Chondrocyte (in vitro differentiated cells): ENCODE measurements at regions not wholly inside any gene's neighbourhood (a gene's known extent, or its start where the extent isn't known, plus 50 kb on each side); places are given as distances from the start of the nearest gene placed in this dataset.

ENCODE experiments used
- DNase-seq: peaks from one replicate; pipeline ENCODE4 v3.0.0; 2021; ENCODE audit warnings: mixed read lengths, low spot score
- H3K27ac Mint-ChIP-seq: one replicate; pipeline ENCODE4 v1.8.0; 2021; ENCODE audit warnings: mild to moderate bottlenecking, moderate library complexity, mixed read lengths; ENCODE audit not compliant: unreplicated experiment
- H3K27me3 Mint-ChIP-seq: 2 replicates; pipeline ENCODE4 v1.8.0; 2021; ENCODE audit warnings: low read depth, mixed read lengths
- H3K36me3 Mint-ChIP-seq: 2 replicates; pipeline ENCODE4 v1.8.0; 2021; ENCODE audit warnings: low read depth, mixed read lengths
- H3K4me1 Mint-ChIP-seq: 2 replicates; pipeline ENCODE4 v1.8.0; 2021; ENCODE audit warnings: low read depth, mild to moderate bottlenecking, mixed read lengths
- H3K4me3 Mint-ChIP-seq: one replicate; pipeline ENCODE4 v1.8.0; 2021; ENCODE audit warnings: mild to moderate bottlenecking, moderate library complexity, mixed read lengths; ENCODE audit not compliant: unreplicated experiment
- H3K9me3 Mint-ChIP-seq: 2 replicates; pipeline ENCODE4 v1.8.0; 2021; ENCODE audit warnings: low read depth, mixed read lengths
- CTCF ChIP-seq: fragments of 200-600 bp; sonication (generic); IDR thresholded peaks from 2 replicates; pipeline ENCODE4 v1.5.0; 2021; ENCODE audit warnings: antibody characterized with exemption, mild to moderate bottlenecking, moderate library complexity

- TF ChIP-seq CTCF, result no peak
- H3K9me3 Mint-ChIP-seq, result no peaks in the 10 kb centered on the region
- no peak for DNase-seq
- peaks cover 47% of the 10 kb centered on the region for H3K27me3 Mint-ChIP-seq
- H3K4me3 Mint-ChIP-seq, result no peak overlapping the region
- H3K4me1 Mint-ChIP-seq, result no peaks in the 10 kb centered on the region
- H3K27ac Mint-ChIP-seq, result no peak overlapping the region
- H3K36me3 Mint-ChIP-seq, result no peaks in the 10 kb centered on the region
Measured at GRCh38 chr1:157310401-157310800, 172.2 kb upstream of the ETV3 start.

GRCh38 chr1:157307491-157307890 lies 169.3 kb upstream of the ETV3 start:
- Mint-ChIP-seq H3K4me1 (no peaks in the 10 kb centered on the region), H3K27ac (no peak overlapping the region), H3K9me3 (no peaks in the 10 kb centered on the region), H3K36me3 (no peaks in the 10 kb centered on the region), H3K4me3 (no peak overlapping the region), H3K27me3 (peaks cover 45% of the 10 kb centered on the region)
- DNase-seq, result no peak
- no peak for TF ChIP-seq CTCF

GRCh38 chr1:157306896-157307295 lies 168.7 kb upstream of the ETV3 start:
- Mint-ChIP-seq H3K4me3 (no peak overlapping the region), H3K4me1 (no peaks in the 10 kb centered on the region), H3K27me3 (peaks cover 45% of the 10 kb centered on the region), H3K36me3 (no peaks in the 10 kb centered on the region), H3K27ac (no peak overlapping the region), H3K9me3 (no peaks in the 10 kb centered on the region)
- DNase-seq, result no peak
- TF ChIP-seq CTCF, result no peak

GRCh38 chr1:157304271-157304670 lies 166.1 kb upstream of the ETV3 start:
- no peak overlapping the region for H3K27ac Mint-ChIP-seq
- H3K4me3 Mint-ChIP-seq, result no peak overlapping the region
- peaks cover 34% of the 10 kb centered on the region for H3K27me3 Mint-ChIP-seq
- H3K4me1 Mint-ChIP-seq, result no peaks in the 10 kb centered on the region
- H3K36me3 Mint-ChIP-seq, result no peaks in the 10 kb centered on the region
- H3K9me3 Mint-ChIP-seq, result no peaks in the 10 kb centered on the region
- DNase-seq, result no peak
- TF ChIP-seq CTCF, result no peak

GRCh38 chr1:157302724-157303123 lies 164.5 kb upstream of the ETV3 start:
- peaks cover 29% of the 10 kb centered on the region for H3K27me3 Mint-ChIP-seq
- H3K27ac Mint-ChIP-seq, result no peak overlapping the region
- TF ChIP-seq CTCF, result no peak
- H3K9me3 Mint-ChIP-seq, result no peaks in the 10 kb centered on the region
- DNase-seq, result no peak
- no peaks in the 10 kb centered on the region for H3K4me1 Mint-ChIP-seq
- no peak overlapping the region for H3K4me3 Mint-ChIP-seq
- H3K36me3 Mint-ChIP-seq, result no peaks in the 10 kb centered on the region

GRCh38 chr1:157302199-157302497 lies 164.0 kb upstream of the ETV3 start:
- no peaks in the 10 kb centered on the region for H3K36me3 Mint-ChIP-seq
- no peak overlapping the region for H3K27ac Mint-ChIP-seq
- no peak for TF ChIP-seq CTCF
- no peaks in the 10 kb centered on the region for H3K4me1 Mint-ChIP-seq
- DNase-seq, result no peak
- H3K9me3 Mint-ChIP-seq, result peaks cover under 1% of the 10 kb centered on the region
- H3K27me3 Mint-ChIP-seq, result peaks cover 30% of the 10 kb centered on the region
- no peak overlapping the region for H3K4me3 Mint-ChIP-seq
